SKM-1 treated with dmso at 0.1 percent for 144 hours (cell line): ENCODE measurements at regions not wholly inside any gene's neighbourhood (a gene's known extent, or its start where the extent isn't known, plus 50 kb on each side); places are given as distances from the start of the nearest gene placed in this dataset.

Source experiments
- DNase-seq: peaks from one replicate; lab custom pipeline; 2025; ENCODE audit not compliant: unreplicated experiment; lab: John Stamatoyannopoulos, UW

DNA sequence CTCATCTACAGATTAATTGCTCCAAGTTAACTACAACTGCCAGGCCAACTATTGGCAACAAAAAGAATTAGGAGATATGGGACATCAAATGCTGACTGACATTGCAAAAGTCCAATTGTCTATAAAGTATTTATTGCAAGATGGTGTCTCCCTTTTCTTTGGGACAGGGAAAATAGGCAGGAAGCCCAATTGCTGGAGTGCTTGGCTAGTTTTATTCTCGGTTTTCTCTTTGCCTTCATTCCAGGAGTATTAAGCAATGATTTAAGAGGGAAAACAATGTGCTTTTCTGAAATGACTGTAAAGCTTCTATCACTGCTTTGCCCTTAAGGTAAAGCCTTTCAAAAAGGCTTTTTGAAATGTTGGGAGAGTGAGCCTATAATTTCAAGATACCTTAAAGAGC, 62.8 kb upstream of the DIAPH2 start:
- no peak for DNase-seq
